ENCODE measurements at regions not wholly inside any gene's neighbourhood (a gene's known extent, or its start where the extent isn't known, plus 50 kb on each side); places are given as distances from the start of the nearest gene placed in this dataset.

GRCh38 chr3:16700651-16701050 is 95.4 kb upstream of the DAZL start:
- H3K27me3 ChIP-seq (ENCODE audit: insufficient read depth, low read depth, low read length), result no peaks in the 10 kb centered on the region
- TF ChIP-seq TAF1 (IDR thresholded peaks at IDR 0.05; ENCODE audit: low read depth), result no peak
- TF ChIP-seq MXI1 (conservative IDR thresholded peaks at IDR 0.05; ENCODE audit: poor library complexity, severe bottlenecking), result no peak
- no peak for TF ChIP-seq REST (IDR thresholded peaks at IDR 0.05; ENCODE audit: borderline replicate concordance)
- no peak for TF ChIP-seq POLR2AphosphoS5 (IDR thresholded peaks at IDR 0.05)
- TF ChIP-seq EP300 (conservative IDR thresholded peaks at IDR 0.05; ENCODE audit: poor library complexity, severe bottlenecking), result no peak
- TF ChIP-seq RAD21 (conservative IDR thresholded peaks at IDR 0.05), result no peak
- TF ChIP-seq SMC3 (conservative IDR thresholded peaks at IDR 0.05; ENCODE audit: poor library complexity), result no peak
- no peak for TF ChIP-seq CTCF (IDR thresholded peaks at IDR 0.05; ENCODE audit: poor library complexity, severe bottlenecking)
- TF ChIP-seq EZH2 (IDR thresholded peaks at IDR 0.05; ENCODE audit: borderline replicate concordance, insufficient read depth, low read length, poor library complexity, severe bottlenecking), result no peak
- H3K4me3 ChIP-seq (ENCODE audit: low read length), result no peak overlapping the region
- no peaks in the 10 kb centered on the region for H3K36me3 ChIP-seq (ENCODE audit: insufficient read depth, low read length)
- no peaks in the 10 kb centered on the region for H3F3A ChIP-seq (ENCODE audit: insufficient read depth, low read length, poor library complexity, severe bottlenecking)
- no peak overlapping the region for H3K4me2 ChIP-seq (ENCODE audit: low read length)
- no peaks in the 10 kb centered on the region for H4K20me1 ChIP-seq (ENCODE audit: insufficient read depth)
- H3K9ac ChIP-seq (ENCODE audit: low read length), result no peak overlapping the region
- no peaks in the 10 kb centered on the region for H3K9me2 ChIP-seq (ENCODE audit: insufficient read depth, low read length)
- no peak overlapping the region for H2AFZ ChIP-seq (ENCODE audit: low read depth, low read length)
- no peaks in the 10 kb centered on the region for H3K9me3 ChIP-seq (ENCODE audit: low read length)
- H3K79me2 ChIP-seq (replicated peaks; ENCODE audit: insufficient read depth, low read length), result no peaks in the 10 kb centered on the region
- no peak overlapping the region for H3K27ac ChIP-seq (ENCODE audit: low read length)

- Histone ChIP-seq H3K4me2 (ENCODE audit: low read length) (no peak overlapping the region), H3K9ac (ENCODE audit: low read length) (no peak overlapping the region), H3K9me2 (ENCODE audit: insufficient read depth, low read length) (no peaks in the 10 kb centered on the region), H3K4me3 (ENCODE audit: low read length) (no peak overlapping the region), H3K79me2 (replicated peaks; ENCODE audit: insufficient read depth, low read length) (no peaks in the 10 kb centered on the region), H4K20me1 (ENCODE audit: insufficient read depth) (no peaks in the 10 kb centered on the region), H3K9me3 (ENCODE audit: low read length) (no peaks in the 10 kb centered on the region), H3K27me3 (ENCODE audit: insufficient read depth, low read depth, low read length) (no peaks in the 10 kb centered on the region), H3F3A (ENCODE audit: insufficient read depth, low read length, poor library complexity, severe bottlenecking) (no peaks in the 10 kb centered on the region), H3K36me3 (ENCODE audit: insufficient read depth, low read length) (no peaks in the 10 kb centered on the region), H2AFZ (ENCODE audit: low read depth, low read length) (no peak overlapping the region), H3K27ac (ENCODE audit: low read length) (no peak overlapping the region)
- no peak for TF ChIP-seq REST (IDR thresholded peaks at IDR 0.05; ENCODE audit: borderline replicate concordance)
Observed at GRCh38 chr3:16704941-16705340, 99.7 kb upstream of the DAZL start.
